Vagina (tissue), 2 donors: ENCODE measurements at regions not wholly inside any gene's neighbourhood (a gene's known extent, or its start where the extent isn't known, plus 50 kb on each side); places are given as distances from the start of the nearest gene placed in this dataset.

Experiments used
- POLR2A ChIP-seq, 2 donors: fragments of 450-650 bp; IDR thresholded peaks; one replicate each; pipeline ENCODE4 v1.6.1; 2017; ENCODE audit warnings: antibody characterized with exemption in 2 of 2, mild to moderate bottlenecking in 2 of 2, moderate library complexity in 2 of 2
- POLR2AphosphoS5 ChIP-seq, 2 donors: sonication (generic); formaldehyde crosslinking; IDR thresholded peaks; one replicate each; pipeline ENCODE4 v1.9.0; 2017; ENCODE audit warnings: antibody characterized with exemption in 2 of 2, mild to moderate bottlenecking in 2 of 2, low read depth in 1 of 2; ENCODE audit not compliant: insufficient read depth in 1 of 2
- TF ChIP-seq, protein P1 (sequence below), 3 experiments: fragments of 450-650 bp in 2 of 3; fragments of 200-600 bp in 1 of 3; sonication (generic) in 1 of 3; IDR thresholded peaks; one replicate each; pipeline ENCODE4 v1.5.1; 2017 to 2019; ENCODE audit warnings: antibody characterized with exemption in 3 of 3, mild to moderate bottlenecking in 2 of 3, moderate library complexity in 2 of 3

DNA sequence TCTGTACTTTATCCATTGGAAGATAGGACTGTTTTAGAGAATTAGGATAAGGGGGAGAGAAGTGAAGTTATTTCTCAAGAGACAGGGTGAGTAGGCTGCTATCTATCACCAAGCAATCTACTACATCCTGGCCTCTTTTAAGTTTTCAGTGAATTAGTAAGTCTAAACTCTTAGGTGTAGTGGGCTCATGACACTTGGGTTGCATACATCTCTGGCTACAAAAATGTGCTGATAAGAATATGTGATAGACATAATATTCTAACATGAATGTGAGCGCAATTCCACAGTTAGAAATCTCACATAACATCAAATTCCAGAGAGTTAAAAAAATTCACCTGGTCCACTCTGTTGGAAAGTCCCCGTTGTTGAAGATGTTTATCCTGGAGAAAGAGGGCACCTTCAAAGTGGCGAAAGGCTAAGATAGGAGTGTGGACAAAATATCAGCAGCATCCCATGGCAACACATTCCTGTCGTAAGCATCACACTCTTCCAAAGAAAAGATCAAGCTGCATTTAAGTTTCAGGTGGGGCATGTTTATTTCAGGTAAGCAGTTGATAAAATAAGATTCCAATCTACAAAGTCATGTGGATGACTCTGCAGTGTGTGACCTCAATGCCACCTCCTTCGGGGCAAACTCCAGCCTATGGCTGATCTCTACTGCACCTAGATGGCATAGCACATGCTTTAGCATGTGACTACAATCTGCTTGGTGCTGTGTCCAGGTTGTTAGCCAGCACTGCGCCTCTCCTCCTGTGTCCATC lies 111.7 kb upstream of the NEDD9 start:
- TF ChIP-seq, protein P1, sequence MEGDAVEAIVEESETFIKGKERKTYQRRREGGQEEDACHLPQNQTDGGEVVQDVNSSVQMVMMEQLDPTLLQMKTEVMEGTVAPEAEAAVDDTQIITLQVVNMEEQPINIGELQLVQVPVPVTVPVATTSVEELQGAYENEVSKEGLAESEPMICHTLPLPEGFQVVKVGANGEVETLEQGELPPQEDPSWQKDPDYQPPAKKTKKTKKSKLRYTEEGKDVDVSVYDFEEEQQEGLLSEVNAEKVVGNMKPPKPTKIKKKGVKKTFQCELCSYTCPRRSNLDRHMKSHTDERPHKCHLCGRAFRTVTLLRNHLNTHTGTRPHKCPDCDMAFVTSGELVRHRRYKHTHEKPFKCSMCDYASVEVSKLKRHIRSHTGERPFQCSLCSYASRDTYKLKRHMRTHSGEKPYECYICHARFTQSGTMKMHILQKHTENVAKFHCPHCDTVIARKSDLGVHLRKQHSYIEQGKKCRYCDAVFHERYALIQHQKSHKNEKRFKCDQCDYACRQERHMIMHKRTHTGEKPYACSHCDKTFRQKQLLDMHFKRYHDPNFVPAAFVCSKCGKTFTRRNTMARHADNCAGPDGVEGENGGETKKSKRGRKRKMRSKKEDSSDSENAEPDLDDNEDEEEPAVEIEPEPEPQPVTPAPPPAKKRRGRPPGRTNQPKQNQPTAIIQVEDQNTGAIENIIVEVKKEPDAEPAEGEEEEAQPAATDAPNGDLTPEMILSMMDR (IDR thresholded peaks at IDR 0.05): no peak
- no peak for TF ChIP-seq POLR2AphosphoS5 (IDR thresholded peaks at IDR 0.05; ENCODE audit: insufficient read depth in 1 of 2, low read depth in 1 of 2)
- no peak for TF ChIP-seq POLR2A (IDR thresholded peaks at IDR 0.05)
